ENCODE measurements at regions not wholly inside any gene's neighbourhood (a gene's known extent, or its start where the extent isn't known, plus 50 kb on each side); places are given as distances from the start of the nearest gene placed in this dataset.

DNA sequence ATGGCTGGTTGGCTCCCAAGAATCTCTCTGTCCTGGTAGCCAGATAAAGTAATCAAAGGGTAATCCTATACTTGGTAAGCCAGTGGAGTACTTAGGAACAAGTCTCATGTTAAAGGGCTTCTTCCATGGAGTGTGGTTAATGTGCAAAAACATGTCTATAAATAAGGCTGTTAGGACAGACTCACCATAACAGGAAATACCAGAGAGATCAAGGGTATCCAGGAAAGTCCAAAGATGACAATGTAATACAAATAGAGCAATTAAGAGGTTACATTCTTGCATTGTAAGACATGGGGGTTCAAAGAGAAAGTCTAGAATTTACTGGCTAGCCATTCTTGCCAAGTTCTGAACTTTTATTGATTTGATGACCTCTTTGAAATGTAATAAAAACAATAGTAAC lies 61.9 kb upstream of the ZCCHC13 start:
- peak; percentile 39 to 71 for DNase-seq (ENCODE audit: low read depth in 2 of 2)
- Histone ChIP-seq H3K36me3 (ENCODE audit: control insufficient read depth, insufficient read depth, low read length) (no peaks in the 10 kb centered on the region), H3K4me1 (ENCODE audit: control insufficient read depth, extremely low read depth, insufficient read depth, low read length) (peaks cover 3% of the 10 kb centered on the region), H3K27ac (ENCODE audit: insufficient read depth, low read length) (peak overlapping the region; percentile 6), H3K27me3 (ENCODE audit: control insufficient read depth, insufficient read depth, low read length) (no peaks in the 10 kb centered on the region), H3K4me2 (ENCODE audit: extremely low read depth, insufficient read depth, low read length) (no peak overlapping the region), H4K20me1 (ENCODE audit: control insufficient read depth, extremely low read depth, insufficient read depth, low read length) (no peaks in the 10 kb centered on the region), H3K4me3 (replicated peaks in 1 of 4; ENCODE audit: control extremely low read depth in 1 of 4, insufficient read depth in 1 of 4, low read depth in 3 of 4, low read length in 4 of 4) (no peak overlapping the region), H3K9me3 (ENCODE audit: control insufficient read depth, insufficient read depth, low read depth, low read length) (no peaks in the 10 kb centered on the region), H3K79me2 (ENCODE audit: control insufficient read depth, insufficient read depth, low read length) (no peaks in the 10 kb centered on the region), H2AFZ (ENCODE audit: low read length) (no peak overlapping the region), H3K9ac (ENCODE audit: insufficient read depth, low read length) (no peak overlapping the region)
- TF ChIP-seq EZH2 (IDR thresholded peaks at IDR 0.05; ENCODE audit: low read length, missing control alignments) = no peak
- TF ChIP-seq, protein P1, sequence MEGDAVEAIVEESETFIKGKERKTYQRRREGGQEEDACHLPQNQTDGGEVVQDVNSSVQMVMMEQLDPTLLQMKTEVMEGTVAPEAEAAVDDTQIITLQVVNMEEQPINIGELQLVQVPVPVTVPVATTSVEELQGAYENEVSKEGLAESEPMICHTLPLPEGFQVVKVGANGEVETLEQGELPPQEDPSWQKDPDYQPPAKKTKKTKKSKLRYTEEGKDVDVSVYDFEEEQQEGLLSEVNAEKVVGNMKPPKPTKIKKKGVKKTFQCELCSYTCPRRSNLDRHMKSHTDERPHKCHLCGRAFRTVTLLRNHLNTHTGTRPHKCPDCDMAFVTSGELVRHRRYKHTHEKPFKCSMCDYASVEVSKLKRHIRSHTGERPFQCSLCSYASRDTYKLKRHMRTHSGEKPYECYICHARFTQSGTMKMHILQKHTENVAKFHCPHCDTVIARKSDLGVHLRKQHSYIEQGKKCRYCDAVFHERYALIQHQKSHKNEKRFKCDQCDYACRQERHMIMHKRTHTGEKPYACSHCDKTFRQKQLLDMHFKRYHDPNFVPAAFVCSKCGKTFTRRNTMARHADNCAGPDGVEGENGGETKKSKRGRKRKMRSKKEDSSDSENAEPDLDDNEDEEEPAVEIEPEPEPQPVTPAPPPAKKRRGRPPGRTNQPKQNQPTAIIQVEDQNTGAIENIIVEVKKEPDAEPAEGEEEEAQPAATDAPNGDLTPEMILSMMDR (conservative IDR thresholded peaks at IDR 0.05 in 1 of 2, IDR thresholded peaks at IDR 0.05 in 1 of 2; ENCODE audit: low read depth in 1 of 2, low read length in 2 of 2) = no peak

DNA sequence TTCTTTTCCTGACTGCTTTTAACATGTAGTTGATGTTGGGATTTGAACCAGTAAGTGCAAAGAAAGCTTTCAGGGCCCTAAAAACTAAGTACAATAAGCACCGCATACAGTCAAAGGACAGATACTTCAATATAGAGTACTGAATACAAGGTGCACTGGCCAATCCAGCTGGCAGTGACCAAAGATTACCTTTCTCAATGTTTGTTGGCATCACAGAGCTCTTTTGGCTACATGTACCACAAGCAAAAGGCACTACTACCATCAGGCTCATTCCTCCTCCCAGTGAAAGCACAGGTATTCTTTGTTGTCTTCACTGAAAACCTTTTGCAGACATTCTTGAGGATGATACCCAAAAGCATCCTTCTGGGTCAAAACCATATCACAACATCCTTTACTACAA lies 65.2 kb upstream of the ZCCHC13 start:
- TF ChIP-seq, protein P1 (conservative IDR thresholded peaks at IDR 0.05 in 1 of 2, IDR thresholded peaks at IDR 0.05 in 1 of 2; ENCODE audit: low read depth in 1 of 2, low read length in 2 of 2) = no peak
- no peak for TF ChIP-seq EZH2 (IDR thresholded peaks at IDR 0.05; ENCODE audit: low read length, missing control alignments)
- DNase-seq (ENCODE audit: low read depth in 2 of 2) = no peak
- H3K27me3 ChIP-seq (ENCODE audit: control insufficient read depth, insufficient read depth, low read length) = no peaks in the 10 kb centered on the region
- no peaks in the 10 kb centered on the region for H4K20me1 ChIP-seq (ENCODE audit: control insufficient read depth, extremely low read depth, insufficient read depth, low read length)
- H3K4me2 ChIP-seq (ENCODE audit: extremely low read depth, insufficient read depth, low read length) = no peak overlapping the region
- no peak overlapping the region for H3K27ac ChIP-seq (ENCODE audit: insufficient read depth, low read length)
- H3K4me1 ChIP-seq (ENCODE audit: control insufficient read depth, extremely low read depth, insufficient read depth, low read length) = peaks cover 3% of the 10 kb centered on the region
- H3K9ac ChIP-seq (ENCODE audit: insufficient read depth, low read length) = no peak overlapping the region
- H2AFZ ChIP-seq (ENCODE audit: low read length) = no peak overlapping the region
- no peaks in the 10 kb centered on the region for H3K36me3 ChIP-seq (ENCODE audit: control insufficient read depth, insufficient read depth, low read length)
- H3K9me3 ChIP-seq (ENCODE audit: control insufficient read depth, insufficient read depth, low read depth, low read length) = no peaks in the 10 kb centered on the region
- no peaks in the 10 kb centered on the region for H3K79me2 ChIP-seq (ENCODE audit: control insufficient read depth, insufficient read depth, low read length)
- H3K4me3 ChIP-seq (replicated peaks in 1 of 4; ENCODE audit: control extremely low read depth in 1 of 4, insufficient read depth in 1 of 4, low read depth in 3 of 4, low read length in 4 of 4) = no peak overlapping the region

DNA sequence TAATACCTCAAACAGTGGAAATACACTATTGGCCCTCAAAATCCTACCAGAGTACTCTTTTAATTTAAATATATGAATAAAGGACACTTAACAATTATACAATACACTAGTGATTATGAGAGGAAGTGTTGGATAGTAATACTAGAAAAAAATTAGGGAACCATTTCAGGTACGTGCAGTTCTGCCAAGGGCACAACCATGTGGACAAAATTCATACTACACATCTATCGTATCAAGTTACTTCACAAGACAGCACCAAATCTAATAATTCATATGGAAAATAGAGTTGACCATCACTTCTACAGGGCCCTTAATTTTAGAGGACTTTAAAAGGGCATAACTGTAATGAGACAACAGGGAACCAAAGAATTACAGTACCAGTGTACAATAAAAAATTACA lies 69.2 kb upstream of the ZCCHC13 start:
- Histone ChIP-seq H3K27me3 (ENCODE audit: control insufficient read depth, insufficient read depth, low read length) (no peaks in the 10 kb centered on the region), H3K27ac (ENCODE audit: insufficient read depth, low read length) (no peak overlapping the region), H3K79me2 (ENCODE audit: control insufficient read depth, insufficient read depth, low read length) (no peaks in the 10 kb centered on the region), H3K9me3 (ENCODE audit: control insufficient read depth, insufficient read depth, low read depth, low read length) (no peaks in the 10 kb centered on the region), H3K9ac (ENCODE audit: insufficient read depth, low read length) (no peak overlapping the region), H3K4me2 (ENCODE audit: extremely low read depth, insufficient read depth, low read length) (no peak overlapping the region), H3K36me3 (ENCODE audit: control insufficient read depth, insufficient read depth, low read length) (no peaks in the 10 kb centered on the region), H4K20me1 (ENCODE audit: control insufficient read depth, extremely low read depth, insufficient read depth, low read length) (no peaks in the 10 kb centered on the region), H3K4me3 (replicated peaks in 1 of 4; ENCODE audit: control extremely low read depth in 1 of 4, insufficient read depth in 1 of 4, low read depth in 3 of 4, low read length in 4 of 4) (no peak overlapping the region), H2AFZ (ENCODE audit: low read length) (no peak overlapping the region), H3K4me1 (ENCODE audit: control insufficient read depth, extremely low read depth, insufficient read depth, low read length) (no peaks in the 10 kb centered on the region)
- TF ChIP-seq EZH2 (IDR thresholded peaks at IDR 0.05; ENCODE audit: low read length, missing control alignments) = no peak
- TF ChIP-seq, protein P1 (conservative IDR thresholded peaks at IDR 0.05 in 1 of 2, IDR thresholded peaks at IDR 0.05 in 1 of 2; ENCODE audit: low read depth in 1 of 2, low read length in 2 of 2) = no peak
- DNase-seq (ENCODE audit: low read depth in 2 of 2) = no peak
